WTC11 (cell line): ENCODE measurements at regions not wholly inside any gene's neighbourhood (a gene's known extent, or its start where the extent isn't known, plus 50 kb on each side); places are given as distances from the start of the nearest gene placed in this dataset.

Experiments used
- ATAC-seq: fragments of 200-7000 bp; cut with Tn5 transposase; 2 replicates; pipeline ENCODE4 v1.10.0; 2021; ENCODE audit warnings: mild to moderate bottlenecking, moderate library complexity
- CTCF ChIA-PET: fragments of 300-600 bp; sonication (Branson Sonifier 250); formaldehyde crosslinking; loops from one replicate; lab custom pipeline; 2021; ENCODE audit warnings: antibody characterized with exemption; lab: Charles Lee
- POLR2A ChIA-PET: fragments of 350-600 bp; sonication (Branson Sonifier 250); formaldehyde crosslinking; loops from one replicate; lab custom pipeline; 2021; ENCODE audit warnings: antibody characterized with exemption; lab: Charles Lee
- DNase-seq: peaks from one replicate; pipeline ENCODE4 v3.0.0; 2021; ENCODE audit warnings: low spot score
- H3K27ac Mint-ChIP-seq: 2 replicates; pipeline ENCODE4 v1.8.0; 2021; ENCODE audit warnings: mixed read lengths
- H3K27me3 Mint-ChIP-seq: 2 replicates; pipeline ENCODE4 v1.8.0; 2021; ENCODE audit warnings: low read depth, mild to moderate bottlenecking, moderate library complexity, mixed read lengths
- H3K36me3 Mint-ChIP-seq: 2 replicates; pipeline ENCODE4 v1.8.0; 2021; ENCODE audit warnings: mixed read lengths
- H3K4me1 Mint-ChIP-seq: 2 replicates; pipeline ENCODE4 v1.8.0; 2022; ENCODE audit warnings: mixed read lengths
- H3K4me3 Mint-ChIP-seq: 2 replicates; pipeline ENCODE4 v1.8.0; 2021; ENCODE audit warnings: mild to moderate bottlenecking, moderate library complexity, mixed read lengths
- H3K9me3 Mint-ChIP-seq: 2 replicates; pipeline ENCODE4 v1.8.0; 2021; ENCODE audit warnings: mixed read lengths
- CBFB ChIP-seq: sonication (generic); formaldehyde crosslinking; IDR thresholded peaks from 2 replicates; pipeline ENCODE4 v1.8.1; 2022; ENCODE audit warnings: mild to moderate bottlenecking, low read depth, missing genetic modification reagents
- CREM ChIP-seq: sonication (generic); formaldehyde crosslinking; IDR thresholded peaks from 2 replicates; pipeline ENCODE4 v1.8.1; 2022; ENCODE audit warnings: mild to moderate bottlenecking, missing genetic modification reagents, moderate library complexity
- E2F4 ChIP-seq: sonication (generic); formaldehyde crosslinking; IDR thresholded peaks from 2 replicates; pipeline ENCODE4 v1.8.1; 2022; ENCODE audit warnings: low read depth, mild to moderate bottlenecking, moderate library complexity, missing genetic modification reagents, borderline replicate concordance
- ETV6 ChIP-seq: sonication (generic); formaldehyde crosslinking; IDR thresholded peaks from 2 replicates; pipeline ENCODE4 v1.8.1; 2022; ENCODE audit warnings: mild to moderate bottlenecking, missing genetic modification reagents
- GRHL2 ChIP-seq: fragments of 250-450 bp; sonication (Bioruptor Pico); IDR thresholded peaks from 2 replicates; pipeline ENCODE4 v1.8.0; 2022; ENCODE audit warnings: mild to moderate bottlenecking, moderate library complexity; ENCODE audit not compliant: insufficient replicate concordance, severe bottlenecking
- NFE2L1 ChIP-seq: sonication (generic); formaldehyde crosslinking; IDR thresholded peaks from 2 replicates; pipeline ENCODE4 v1.8.1; 2023; ENCODE audit warnings: missing genetic modification reagents
- NR1H2 ChIP-seq: sonication (generic); formaldehyde crosslinking; IDR thresholded peaks from 2 replicates; pipeline ENCODE4 v1.9.0; 2021; ENCODE audit warnings: mild to moderate bottlenecking, moderate library complexity, missing genetic modification reagents
- NR3C1 ChIP-seq: sonication (generic); formaldehyde crosslinking; conservative IDR thresholded peaks from 2 replicates; pipeline ENCODE4 v1.8.1; 2023; ENCODE audit warnings: low read depth, mild to moderate bottlenecking, missing genetic modification reagents
- OVOL2 ChIP-seq: fragments of 250-450 bp; sonication (Bioruptor Pico); IDR thresholded peaks from 2 replicates; pipeline ENCODE4 v1.9.0; 2021; ENCODE audit warnings: mild to moderate bottlenecking, borderline replicate concordance
- PREB ChIP-seq: sonication (generic); formaldehyde crosslinking; IDR thresholded peaks from 2 replicates; pipeline ENCODE4 v1.8.1; 2022; ENCODE audit warnings: mild to moderate bottlenecking, missing genetic modification reagents, moderate library complexity, borderline replicate concordance
- SMAD3 ChIP-seq: sonication (generic); formaldehyde crosslinking; IDR thresholded peaks from 2 replicates; pipeline ENCODE4 v1.8.0; 2022; ENCODE audit warnings: missing genetic modification reagents, mild to moderate bottlenecking, borderline replicate concordance
- TEAD1 ChIP-seq: sonication (generic); formaldehyde crosslinking; IDR thresholded peaks from 2 replicates; pipeline ENCODE4 v1.8.0; 2022; ENCODE audit warnings: mild to moderate bottlenecking, missing genetic modification reagents
- ZMAT4 ChIP-seq: fragments of 250-450 bp; sonication (Bioruptor Pico); IDR thresholded peaks from 2 replicates; pipeline ENCODE4 v1.9.0; 2021; ENCODE audit warnings: mild to moderate bottlenecking
- ZNF138 ChIP-seq: sonication (generic); formaldehyde crosslinking; conservative IDR thresholded peaks from 2 replicates; pipeline ENCODE4 v1.8.1; 2022; ENCODE audit warnings: mild to moderate bottlenecking, moderate library complexity, missing genetic modification reagents
- ZNF219 ChIP-seq: sonication (generic); formaldehyde crosslinking; IDR thresholded peaks from 2 replicates; pipeline ENCODE4 v1.8.0; 2023; ENCODE audit warnings: missing genetic modification reagents, mild to moderate bottlenecking, borderline replicate concordance
- TF ChIP-seq, protein P1 (sequence below): sonication (generic); formaldehyde crosslinking; conservative IDR thresholded peaks from 2 replicates; pipeline ENCODE4 v1.8.1; 2022; ENCODE audit warnings: mild to moderate bottlenecking, missing genetic modification reagents
- TF ChIP-seq, protein P2 (sequence below): sonication (generic); formaldehyde crosslinking; IDR thresholded peaks from 2 replicates; pipeline ENCODE4 v1.8.0; 2023; ENCODE audit warnings: missing genetic modification reagents, mild to moderate bottlenecking, borderline replicate concordance
- TF ChIP-seq, protein P3 (sequence below): sonication (generic); formaldehyde crosslinking; conservative IDR thresholded peaks from 2 replicates; pipeline ENCODE4 v1.8.1; 2023; ENCODE audit warnings: mild to moderate bottlenecking, low read depth, missing genetic modification reagents, moderate library complexity
- TF ChIP-seq, protein P4 (sequence below): fragments of 250-450 bp; sonication (Bioruptor Pico); IDR thresholded peaks from 2 replicates; pipeline ENCODE4 v1.9.0; 2021; ENCODE audit warnings: moderate library complexity, mild to moderate bottlenecking, inconsistent platforms, borderline replicate concordance
- TF ChIP-seq, protein P5 (sequence below): sonication (generic); formaldehyde crosslinking; IDR thresholded peaks from 2 replicates; pipeline ENCODE4 v1.8.0; 2022; ENCODE audit warnings: mild to moderate bottlenecking, missing genetic modification reagents

DNA sequence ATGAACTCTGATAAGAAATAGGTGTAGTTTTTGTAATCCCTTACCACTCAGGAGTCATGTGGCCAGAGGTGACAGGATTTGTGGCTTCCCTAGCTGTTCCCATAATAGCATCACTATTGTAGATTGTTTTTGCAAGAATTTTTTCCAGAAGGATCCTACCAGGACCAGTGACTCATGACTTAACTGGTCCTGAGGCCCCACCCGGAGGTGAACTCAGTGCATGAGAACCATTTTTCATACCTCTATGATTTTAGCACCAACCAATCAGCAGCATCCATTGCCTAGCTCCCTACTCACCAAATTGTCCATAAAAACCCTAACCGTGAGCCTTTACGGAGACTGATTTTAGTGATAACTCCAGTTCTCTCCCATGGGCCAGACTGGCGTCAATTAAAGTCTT lies 484.8 kb downstream of the PSAT1 start:
- no peaks in the 10 kb centered on the region for H3K36me3 Mint-ChIP-seq
- TF ChIP-seq ZMAT4 (CRISPR knock-in tag) (no peak), NR3C1 (CRISPR knock-in tag) (no peak), ETV6 (CRISPR knock-in tag) (no peak), NR1H2 (CRISPR knock-in tag) (no peak), CBFB (no peak)
- DNase-seq: no peak
- peaks cover 40% of the 10 kb centered on the region for H3K4me1 Mint-ChIP-seq
- ChIA-PET POLR2A (no interaction called here), CTCF (no interaction called here)
- ATAC-seq: no peak
- no peaks in the 10 kb centered on the region for H3K27me3 Mint-ChIP-seq
- H3K27ac Mint-ChIP-seq: no peak overlapping the region
- no peaks in the 10 kb centered on the region for H3K9me3 Mint-ChIP-seq
- H3K4me3 Mint-ChIP-seq: no peak overlapping the region

- no peak for ATAC-seq
- H3K27me3 Mint-ChIP-seq: no peaks in the 10 kb centered on the region
- ChIA-PET POLR2A (no interaction called here), CTCF (no interaction called here)
- H3K4me1 Mint-ChIP-seq: peaks cover 34% of the 10 kb centered on the region
- H3K4me3 Mint-ChIP-seq: no peak overlapping the region
- H3K27ac Mint-ChIP-seq: no peak overlapping the region
- no peaks in the 10 kb centered on the region for H3K9me3 Mint-ChIP-seq
- no peaks in the 10 kb centered on the region for H3K36me3 Mint-ChIP-seq
- DNase-seq: no peak
- TF ChIP-seq E2F4 (CRISPR knock-in tag) (no peak), ZMAT4 (CRISPR knock-in tag) (no peak), ZNF219 (no peak), NFE2L1 (CRISPR knock-in tag) (no peak), GRHL2 (CRISPR knock-in tag) (no peak), TEAD1 (CRISPR knock-in tag) (no peak), PREB (no peak), OVOL2 (CRISPR knock-in tag) (no peak), CREM (CRISPR knock-in tag) (no peak), SMAD3 (CRISPR knock-in tag) (no peak), ZNF138 (no peak)
- TF ChIP-seq, protein P1, sequence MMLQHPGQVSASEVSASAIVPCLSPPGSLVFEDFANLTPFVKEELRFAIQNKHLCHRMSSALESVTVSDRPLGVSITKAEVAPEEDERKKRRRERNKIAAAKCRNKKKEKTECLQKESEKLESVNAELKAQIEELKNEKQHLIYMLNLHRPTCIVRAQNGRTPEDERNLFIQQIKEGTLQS (CRISPR knock-in tag): no peak
- TF ChIP-seq, protein P2, sequence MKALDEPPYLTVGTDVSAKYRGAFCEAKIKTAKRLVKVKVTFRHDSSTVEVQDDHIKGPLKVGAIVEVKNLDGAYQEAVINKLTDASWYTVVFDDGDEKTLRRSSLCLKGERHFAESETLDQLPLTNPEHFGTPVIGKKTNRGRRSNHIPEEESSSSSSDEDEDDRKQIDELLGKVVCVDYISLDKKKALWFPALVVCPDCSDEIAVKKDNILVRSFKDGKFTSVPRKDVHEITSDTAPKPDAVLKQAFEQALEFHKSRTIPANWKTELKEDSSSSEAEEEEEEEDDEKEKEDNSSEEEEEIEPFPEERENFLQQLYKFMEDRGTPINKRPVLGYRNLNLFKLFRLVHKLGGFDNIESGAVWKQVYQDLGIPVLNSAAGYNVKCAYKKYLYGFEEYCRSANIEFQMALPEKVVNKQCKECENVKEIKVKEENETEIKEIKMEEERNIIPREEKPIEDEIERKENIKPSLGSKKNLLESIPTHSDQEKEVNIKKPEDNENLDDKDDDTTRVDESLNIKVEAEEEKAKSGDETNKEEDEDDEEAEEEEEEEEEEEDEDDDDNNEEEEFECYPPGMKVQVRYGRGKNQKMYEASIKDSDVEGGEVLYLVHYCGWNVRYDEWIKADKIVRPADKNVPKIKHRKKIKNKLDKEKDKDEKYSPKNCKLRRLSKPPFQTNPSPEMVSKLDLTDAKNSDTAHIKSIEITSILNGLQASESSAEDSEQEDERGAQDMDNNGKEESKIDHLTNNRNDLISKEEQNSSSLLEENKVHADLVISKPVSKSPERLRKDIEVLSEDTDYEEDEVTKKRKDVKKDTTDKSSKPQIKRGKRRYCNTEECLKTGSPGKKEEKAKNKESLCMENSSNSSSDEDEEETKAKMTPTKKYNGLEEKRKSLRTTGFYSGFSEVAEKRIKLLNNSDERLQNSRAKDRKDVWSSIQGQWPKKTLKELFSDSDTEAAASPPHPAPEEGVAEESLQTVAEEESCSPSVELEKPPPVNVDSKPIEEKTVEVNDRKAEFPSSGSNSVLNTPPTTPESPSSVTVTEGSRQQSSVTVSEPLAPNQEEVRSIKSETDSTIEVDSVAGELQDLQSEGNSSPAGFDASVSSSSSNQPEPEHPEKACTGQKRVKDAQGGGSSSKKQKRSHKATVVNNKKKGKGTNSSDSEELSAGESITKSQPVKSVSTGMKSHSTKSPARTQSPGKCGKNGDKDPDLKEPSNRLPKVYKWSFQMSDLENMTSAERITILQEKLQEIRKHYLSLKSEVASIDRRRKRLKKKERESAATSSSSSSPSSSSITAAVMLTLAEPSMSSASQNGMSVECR (CRISPR knock-in tag): no peak
- TF ChIP-seq, protein P3, sequence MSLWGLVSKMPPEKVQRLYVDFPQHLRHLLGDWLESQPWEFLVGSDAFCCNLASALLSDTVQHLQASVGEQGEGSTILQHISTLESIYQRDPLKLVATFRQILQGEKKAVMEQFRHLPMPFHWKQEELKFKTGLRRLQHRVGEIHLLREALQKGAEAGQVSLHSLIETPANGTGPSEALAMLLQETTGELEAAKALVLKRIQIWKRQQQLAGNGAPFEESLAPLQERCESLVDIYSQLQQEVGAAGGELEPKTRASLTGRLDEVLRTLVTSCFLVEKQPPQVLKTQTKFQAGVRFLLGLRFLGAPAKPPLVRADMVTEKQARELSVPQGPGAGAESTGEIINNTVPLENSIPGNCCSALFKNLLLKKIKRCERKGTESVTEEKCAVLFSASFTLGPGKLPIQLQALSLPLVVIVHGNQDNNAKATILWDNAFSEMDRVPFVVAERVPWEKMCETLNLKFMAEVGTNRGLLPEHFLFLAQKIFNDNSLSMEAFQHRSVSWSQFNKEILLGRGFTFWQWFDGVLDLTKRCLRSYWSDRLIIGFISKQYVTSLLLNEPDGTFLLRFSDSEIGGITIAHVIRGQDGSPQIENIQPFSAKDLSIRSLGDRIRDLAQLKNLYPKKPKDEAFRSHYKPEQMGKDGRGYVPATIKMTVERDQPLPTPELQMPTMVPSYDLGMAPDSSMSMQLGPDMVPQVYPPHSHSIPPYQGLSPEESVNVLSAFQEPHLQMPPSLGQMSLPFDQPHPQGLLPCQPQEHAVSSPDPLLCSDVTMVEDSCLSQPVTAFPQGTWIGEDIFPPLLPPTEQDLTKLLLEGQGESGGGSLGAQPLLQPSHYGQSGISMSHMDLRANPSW (CRISPR knock-in tag): no peak
- TF ChIP-seq, protein P4, sequence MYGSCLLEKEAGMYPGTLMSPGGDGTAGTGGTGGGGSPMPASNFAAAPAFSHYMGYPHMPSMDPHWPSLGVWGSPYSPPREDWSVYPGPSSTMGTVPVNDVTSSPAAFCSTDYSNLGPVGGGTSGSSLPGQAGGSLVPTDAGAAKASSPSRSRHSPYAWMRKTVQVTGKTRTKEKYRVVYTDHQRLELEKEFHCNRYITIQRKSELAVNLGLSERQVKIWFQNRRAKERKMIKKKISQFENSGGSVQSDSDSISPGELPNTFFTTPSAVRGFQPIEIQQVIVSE: no peak
- TF ChIP-seq, protein P5, sequence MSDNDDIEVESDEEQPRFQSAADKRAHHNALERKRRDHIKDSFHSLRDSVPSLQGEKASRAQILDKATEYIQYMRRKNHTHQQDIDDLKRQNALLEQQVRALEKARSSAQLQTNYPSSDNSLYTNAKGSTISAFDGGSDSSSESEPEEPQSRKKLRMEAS (CRISPR knock-in tag): no peak
Observed at GRCh38 chr9:78782234-78782633, 485.3 kb downstream of the PSAT1 start.
